ENCODE measurements at regions not wholly inside any gene's neighbourhood (a gene's known extent, or its start where the extent isn't known, plus 50 kb on each side); places are given as distances from the start of the nearest gene placed in this dataset.

- no peak for TF ChIP-seq JUND (IDR thresholded peaks at IDR 0.05; ENCODE audit: low read depth)
- in situ Hi-C loops (cut with HindIII; ENCODE audit: low pct_unique_long_range_greater_than_20kb, low sequenced_read_pairs), result no loop called here
- no peak for DNase-seq (ENCODE audit: low read depth in 1 of 2, low spot score in 1 of 2)
Observed at GRCh38 chr1:221907166-221907932, 165.5 kb upstream of the DUSP10 start.

DNA sequence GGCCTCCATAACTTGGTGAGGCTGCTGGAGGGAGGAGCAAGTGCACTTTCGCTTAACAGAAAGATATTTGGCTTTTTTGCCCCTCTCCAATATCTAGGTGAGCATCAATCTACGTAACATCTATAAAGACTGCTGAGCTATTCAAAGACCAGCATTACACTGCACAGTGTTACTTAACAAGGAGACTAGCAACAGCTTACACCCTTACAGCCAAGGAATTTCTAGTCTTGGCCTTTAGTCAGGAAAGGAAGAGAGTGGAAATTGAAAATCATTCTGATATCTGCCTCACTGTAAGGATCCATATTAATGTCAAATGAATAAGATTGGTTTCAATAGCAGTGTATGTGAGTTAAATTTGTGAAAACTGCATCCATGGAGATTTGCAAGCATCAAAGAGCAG, 163.9 kb upstream of the DUSP10 start:
- TF ChIP-seq JUND (IDR thresholded peaks at IDR 0.05; ENCODE audit: low read depth), result no peak
- in situ Hi-C loops (cut with HindIII; ENCODE audit: low pct_unique_long_range_greater_than_20kb, low sequenced_read_pairs), result no loop called here
- DNase-seq (ENCODE audit: low read depth in 1 of 2, low spot score in 1 of 2), result no peak

- in situ Hi-C loops (cut with HindIII; ENCODE audit: low pct_unique_long_range_greater_than_20kb, low sequenced_read_pairs), result no loop called here
- TF ChIP-seq JUND (IDR thresholded peaks at IDR 0.05; ENCODE audit: low read depth), result no peak
- DNase-seq (ENCODE audit: low read depth in 1 of 2, low spot score in 1 of 2), result no peak
Observed at GRCh38 chr1:221904319-221904718, 162.4 kb upstream of the DUSP10 start.

GRCh38 chr1:221903594-221903993, 161.7 kb upstream of the DUSP10 start:
- TF ChIP-seq JUND (IDR thresholded peaks at IDR 0.05; ENCODE audit: low read depth), result no peak
- no peak for DNase-seq (ENCODE audit: low read depth in 1 of 2, low spot score in 1 of 2)
- in situ Hi-C loops (cut with HindIII; ENCODE audit: low pct_unique_long_range_greater_than_20kb, low sequenced_read_pairs), result no loop called here

- no peak for TF ChIP-seq JUND (IDR thresholded peaks at IDR 0.05; ENCODE audit: low read depth)
- in situ Hi-C loops (cut with HindIII; ENCODE audit: low pct_unique_long_range_greater_than_20kb, low sequenced_read_pairs), result no loop called here
- no peak for DNase-seq (ENCODE audit: low read depth in 1 of 2, low spot score in 1 of 2)
Observed at GRCh38 chr1:221902961-221903360, 161.1 kb upstream of the DUSP10 start.

- no peak for DNase-seq (ENCODE audit: low read depth in 1 of 2, low spot score in 1 of 2)
- TF ChIP-seq JUND (IDR thresholded peaks at IDR 0.05; ENCODE audit: low read depth), result no peak
- in situ Hi-C loops (cut with HindIII; ENCODE audit: low pct_unique_long_range_greater_than_20kb, low sequenced_read_pairs), result no loop called here
Observed at GRCh38 chr1:221900678-221901077, 158.8 kb upstream of the DUSP10 start.

GRCh38 chr1:221897321-221897721, 155.4 kb upstream of the DUSP10 start:
- in situ Hi-C loops (cut with HindIII; ENCODE audit: low pct_unique_long_range_greater_than_20kb, low sequenced_read_pairs), result no loop called here
- no peak for DNase-seq (ENCODE audit: low read depth in 1 of 2, low spot score in 1 of 2)
- no peak for TF ChIP-seq JUND (IDR thresholded peaks at IDR 0.05; ENCODE audit: low read depth)

- no peak for DNase-seq (ENCODE audit: low read depth in 1 of 2, low spot score in 1 of 2)
- no peak for TF ChIP-seq JUND (IDR thresholded peaks at IDR 0.05; ENCODE audit: low read depth)
- in situ Hi-C loops (cut with HindIII; ENCODE audit: low pct_unique_long_range_greater_than_20kb, low sequenced_read_pairs), result no loop called here
Observed at GRCh38 chr1:221892301-221892830, 150.5 kb upstream of the DUSP10 start.

DNA sequence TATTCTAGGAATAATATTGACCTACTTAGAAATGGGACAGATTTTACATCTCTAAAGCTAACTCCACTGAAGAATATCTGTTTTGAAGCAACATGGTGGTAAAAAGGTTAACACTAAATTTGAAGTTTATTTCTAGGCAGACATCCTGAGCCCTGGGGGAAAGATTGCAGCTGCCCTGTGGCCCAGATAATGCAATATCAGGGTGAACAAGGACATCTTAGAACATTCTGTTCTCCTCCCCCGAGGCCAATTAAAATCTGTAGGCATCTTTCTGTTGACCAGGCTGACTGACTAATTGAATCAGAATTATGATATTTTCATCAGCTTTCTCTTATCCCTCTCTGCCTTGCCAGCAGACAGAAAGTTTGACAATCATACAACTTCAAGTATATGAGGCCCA, 149.8 kb upstream of the DUSP10 start:
- TF ChIP-seq JUND (IDR thresholded peaks at IDR 0.05; ENCODE audit: low read depth), result no peak
- in situ Hi-C loops (cut with HindIII; ENCODE audit: low pct_unique_long_range_greater_than_20kb, low sequenced_read_pairs), result no loop called here
- DNase-seq (ENCODE audit: low read depth in 1 of 2, low spot score in 1 of 2), result no peak

- in situ Hi-C loops (cut with HindIII; ENCODE audit: low pct_unique_long_range_greater_than_20kb, low sequenced_read_pairs), result no loop called here
- TF ChIP-seq JUND (IDR thresholded peaks at IDR 0.05; ENCODE audit: low read depth), result no peak
- no peak for DNase-seq (ENCODE audit: low read depth in 1 of 2, low spot score in 1 of 2)
Observed at GRCh38 chr1:221888801-221889200, 146.9 kb upstream of the DUSP10 start.

GRCh38 chr1:221888218-221888617, 146.3 kb upstream of the DUSP10 start:
- TF ChIP-seq JUND (IDR thresholded peaks at IDR 0.05; ENCODE audit: low read depth), result no peak
- in situ Hi-C loops (cut with HindIII; ENCODE audit: low pct_unique_long_range_greater_than_20kb, low sequenced_read_pairs), result no loop called here
- no peak for DNase-seq (ENCODE audit: low read depth in 1 of 2, low spot score in 1 of 2)

DNA sequence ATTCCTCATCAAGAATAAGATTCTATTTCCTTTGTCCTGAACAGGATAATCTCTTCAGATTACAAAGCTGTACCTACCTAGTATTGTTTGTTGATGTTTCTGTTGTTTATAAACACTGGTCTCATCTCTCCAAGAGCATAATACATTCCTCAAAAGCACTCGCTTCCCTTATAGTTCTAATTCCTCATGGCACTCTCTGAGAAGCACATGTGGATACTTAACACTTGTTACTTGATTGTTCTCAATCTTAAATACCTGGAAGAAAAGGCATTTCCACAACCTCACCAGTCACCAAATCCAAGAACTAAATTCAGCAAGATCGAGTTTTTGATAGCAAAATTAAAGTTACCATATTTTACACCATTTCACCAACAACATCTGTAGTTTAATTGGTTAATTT, 145.9 kb upstream of the DUSP10 start:
- no peak for TF ChIP-seq JUND (IDR thresholded peaks at IDR 0.05; ENCODE audit: low read depth)
- in situ Hi-C loops (cut with HindIII; ENCODE audit: low pct_unique_long_range_greater_than_20kb, low sequenced_read_pairs), result no loop called here

DNA sequence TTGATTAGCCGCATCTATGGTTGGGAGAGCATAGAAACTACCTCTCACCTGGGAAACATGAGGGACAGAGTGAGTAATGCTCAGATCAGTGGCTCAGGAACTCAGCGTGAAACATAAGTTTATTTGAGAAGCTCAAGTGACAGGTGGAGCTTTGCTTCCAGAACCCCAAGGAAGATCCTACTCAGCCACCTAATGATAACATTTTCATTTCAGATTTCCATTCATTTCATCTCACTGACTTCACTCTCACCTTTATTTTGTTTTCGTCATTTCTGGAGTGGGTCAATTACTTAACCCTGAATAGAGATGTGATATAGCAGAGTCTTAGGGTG, 145.5 kb upstream of the DUSP10 start:
- no peak for TF ChIP-seq JUND (IDR thresholded peaks at IDR 0.05; ENCODE audit: low read depth)
- no peak for DNase-seq (ENCODE audit: low read depth in 1 of 2, low spot score in 1 of 2)
- in situ Hi-C loops (cut with HindIII; ENCODE audit: low pct_unique_long_range_greater_than_20kb, low sequenced_read_pairs), result no loop called here

More for the DNA sequence above, 145.9 kb upstream of the DUSP10 start:
- no peak for DNase-seq (ENCODE audit: low read depth in 1 of 2, low spot score in 1 of 2)

All from T47D (cell line).